Chondrocyte (in vitro differentiated cells): ENCODE measurements at regions not wholly inside any gene's neighbourhood (a gene's known extent, or its start where the extent isn't known, plus 50 kb on each side); places are given as distances from the start of the nearest gene placed in this dataset.
A peak's percentile ranks its signal among the peaks of the same experiment; 100 is the strongest.
"Not testable (repeated sequence)": the region's sequence is repeated elsewhere in the genome, so short reads cannot be mapped to it uniquely, and the experiment has no call there.

ENCODE experiments used
- DNase-seq: peaks from one replicate; pipeline ENCODE4 v3.0.0; 2021; ENCODE audit warnings: mixed read lengths, low spot score
- H3K27ac Mint-ChIP-seq: one replicate; pipeline ENCODE4 v1.8.0; 2021; ENCODE audit warnings: mild to moderate bottlenecking, moderate library complexity, mixed read lengths; ENCODE audit not compliant: unreplicated experiment
- H3K27me3 Mint-ChIP-seq: 2 replicates; pipeline ENCODE4 v1.8.0; 2021; ENCODE audit warnings: low read depth, mixed read lengths
- H3K36me3 Mint-ChIP-seq: 2 replicates; pipeline ENCODE4 v1.8.0; 2021; ENCODE audit warnings: low read depth, mixed read lengths
- H3K4me1 Mint-ChIP-seq: 2 replicates; pipeline ENCODE4 v1.8.0; 2021; ENCODE audit warnings: low read depth, mild to moderate bottlenecking, mixed read lengths
- H3K4me3 Mint-ChIP-seq: one replicate; pipeline ENCODE4 v1.8.0; 2021; ENCODE audit warnings: mild to moderate bottlenecking, moderate library complexity, mixed read lengths; ENCODE audit not compliant: unreplicated experiment
- H3K9me3 Mint-ChIP-seq: 2 replicates; pipeline ENCODE4 v1.8.0; 2021; ENCODE audit warnings: low read depth, mixed read lengths
- TF ChIP-seq, protein P1 (sequence below): fragments of 200-600 bp; sonication (generic); IDR thresholded peaks from 2 replicates; pipeline ENCODE4 v1.5.0; 2021; ENCODE audit warnings: antibody characterized with exemption, mild to moderate bottlenecking, moderate library complexity

DNA sequence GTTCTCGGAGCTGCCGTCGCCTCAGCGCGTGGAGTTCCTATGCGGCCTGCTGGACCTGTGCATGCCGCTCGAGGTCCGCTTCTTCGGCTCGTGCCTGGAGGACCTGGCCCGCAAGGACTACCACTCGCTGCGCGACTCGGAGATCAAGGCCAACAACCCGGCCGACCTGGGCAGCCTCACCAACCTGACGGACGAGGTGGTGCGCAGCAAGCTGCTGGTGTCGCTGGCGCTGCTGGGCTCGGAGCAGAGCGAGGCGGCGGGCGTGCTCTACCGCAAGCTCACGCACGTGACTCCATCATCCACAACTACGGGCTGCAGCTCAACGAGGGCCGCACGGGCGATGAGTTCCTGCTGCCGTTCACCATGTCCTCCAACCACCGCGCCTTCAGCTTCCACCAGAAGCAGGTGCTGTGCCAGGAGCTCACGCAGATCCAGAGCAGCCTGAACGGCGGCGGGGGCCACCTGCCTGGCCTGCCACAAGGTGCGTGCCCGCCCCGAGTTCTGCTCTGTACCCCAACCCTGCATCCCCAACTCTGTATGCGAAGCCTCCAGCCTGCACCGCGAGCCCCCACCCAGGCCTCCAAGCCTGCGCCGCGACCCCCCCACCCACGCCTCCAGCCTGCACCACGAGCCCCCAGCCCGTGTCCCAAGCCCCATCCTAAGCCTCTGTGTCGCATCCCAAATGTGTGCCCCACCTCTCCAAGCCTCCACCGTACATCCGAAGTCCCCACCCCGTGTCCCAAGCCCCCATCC, 178.2 kb downstream of the OR4M2 start:
- H3K4me1 Mint-ChIP-seq: no peaks in the 10 kb centered on the region
- H3K27ac Mint-ChIP-seq: no peak overlapping the region
- no peaks in the 10 kb centered on the region for H3K36me3 Mint-ChIP-seq
- DNase-seq: peak; percentile 99
- H3K9me3 Mint-ChIP-seq: peaks cover 26% of the 10 kb centered on the region
- TF ChIP-seq, protein P1, sequence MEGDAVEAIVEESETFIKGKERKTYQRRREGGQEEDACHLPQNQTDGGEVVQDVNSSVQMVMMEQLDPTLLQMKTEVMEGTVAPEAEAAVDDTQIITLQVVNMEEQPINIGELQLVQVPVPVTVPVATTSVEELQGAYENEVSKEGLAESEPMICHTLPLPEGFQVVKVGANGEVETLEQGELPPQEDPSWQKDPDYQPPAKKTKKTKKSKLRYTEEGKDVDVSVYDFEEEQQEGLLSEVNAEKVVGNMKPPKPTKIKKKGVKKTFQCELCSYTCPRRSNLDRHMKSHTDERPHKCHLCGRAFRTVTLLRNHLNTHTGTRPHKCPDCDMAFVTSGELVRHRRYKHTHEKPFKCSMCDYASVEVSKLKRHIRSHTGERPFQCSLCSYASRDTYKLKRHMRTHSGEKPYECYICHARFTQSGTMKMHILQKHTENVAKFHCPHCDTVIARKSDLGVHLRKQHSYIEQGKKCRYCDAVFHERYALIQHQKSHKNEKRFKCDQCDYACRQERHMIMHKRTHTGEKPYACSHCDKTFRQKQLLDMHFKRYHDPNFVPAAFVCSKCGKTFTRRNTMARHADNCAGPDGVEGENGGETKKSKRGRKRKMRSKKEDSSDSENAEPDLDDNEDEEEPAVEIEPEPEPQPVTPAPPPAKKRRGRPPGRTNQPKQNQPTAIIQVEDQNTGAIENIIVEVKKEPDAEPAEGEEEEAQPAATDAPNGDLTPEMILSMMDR: no peak
- H3K27me3 Mint-ChIP-seq: no peaks in the 10 kb centered on the region
- no peak overlapping the region for H3K4me3 Mint-ChIP-seq

DNA sequence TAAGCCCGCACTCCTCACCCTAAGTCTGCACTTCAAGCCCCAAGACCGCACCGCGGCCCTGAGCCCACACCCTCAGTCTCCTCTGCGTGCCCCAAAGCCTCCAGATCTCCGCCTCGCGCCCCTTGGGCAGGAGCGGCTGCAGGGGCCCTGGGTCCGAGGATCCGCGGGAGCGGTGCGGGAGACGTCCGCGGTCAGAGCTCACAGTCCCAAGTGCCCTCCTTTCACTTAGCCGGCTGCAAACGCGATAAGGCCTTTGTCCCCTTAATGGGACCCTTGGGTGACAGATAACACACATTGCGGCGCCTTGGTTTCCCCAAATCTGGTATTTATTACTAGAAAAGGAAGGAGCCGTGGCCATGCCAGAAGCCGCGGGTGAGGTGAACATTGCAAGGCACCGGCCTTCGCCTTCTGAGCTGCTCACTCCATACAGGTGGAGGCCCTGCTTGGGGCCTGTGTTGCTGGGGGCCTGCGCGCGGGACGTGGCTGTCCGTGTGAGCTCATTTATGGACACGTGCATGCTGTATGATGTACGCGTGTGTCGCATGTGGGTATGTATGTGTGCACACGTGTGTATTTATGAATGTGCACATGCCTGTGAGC, 178.9 kb downstream of the OR4M2 start:
- H3K27me3 Mint-ChIP-seq, H3K4me1 Mint-ChIP-seq, DNase-seq, H3K4me3 Mint-ChIP-seq, H3K36me3 Mint-ChIP-seq, H3K27ac Mint-ChIP-seq: not testable (repeated sequence)
- peaks cover 20% of the 10 kb centered on the region for H3K9me3 Mint-ChIP-seq

DNA sequence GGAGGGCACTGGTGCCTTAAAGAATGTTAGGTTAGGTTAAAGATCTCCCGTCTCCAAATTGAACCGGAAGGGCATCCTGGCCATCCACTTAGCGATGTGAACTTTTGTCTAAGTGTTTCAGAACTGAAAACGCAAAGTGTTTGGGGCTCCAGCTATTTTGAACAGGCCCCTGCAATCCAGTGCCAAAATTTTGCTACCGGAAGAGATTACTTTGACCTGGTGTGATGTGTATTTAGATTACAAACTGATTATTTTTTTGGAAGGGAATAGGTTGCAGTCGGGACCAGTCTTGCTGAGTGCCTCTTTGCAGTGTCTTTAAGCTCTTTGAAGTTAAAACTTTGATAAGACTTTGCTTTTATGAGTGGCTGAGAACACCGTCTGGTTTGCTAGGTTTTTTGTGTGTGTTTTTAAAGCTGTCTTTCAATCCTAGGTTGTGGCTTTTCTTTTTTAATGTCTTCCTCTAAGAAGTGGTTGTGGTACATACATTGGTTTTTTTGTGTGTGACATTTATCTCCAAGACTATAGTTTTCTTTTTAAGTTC, 179.6 kb downstream of the OR4M2 start:
- TF ChIP-seq, protein P1: no peak
- no peak overlapping the region for H3K27ac Mint-ChIP-seq
- no peaks in the 10 kb centered on the region for H3K27me3 Mint-ChIP-seq
- H3K36me3 Mint-ChIP-seq: no peaks in the 10 kb centered on the region
- DNase-seq: no peak
- H3K9me3 Mint-ChIP-seq: peaks cover 18% of the 10 kb centered on the region
- no peak overlapping the region for H3K4me3 Mint-ChIP-seq
- H3K4me1 Mint-ChIP-seq: no peaks in the 10 kb centered on the region

DNA sequence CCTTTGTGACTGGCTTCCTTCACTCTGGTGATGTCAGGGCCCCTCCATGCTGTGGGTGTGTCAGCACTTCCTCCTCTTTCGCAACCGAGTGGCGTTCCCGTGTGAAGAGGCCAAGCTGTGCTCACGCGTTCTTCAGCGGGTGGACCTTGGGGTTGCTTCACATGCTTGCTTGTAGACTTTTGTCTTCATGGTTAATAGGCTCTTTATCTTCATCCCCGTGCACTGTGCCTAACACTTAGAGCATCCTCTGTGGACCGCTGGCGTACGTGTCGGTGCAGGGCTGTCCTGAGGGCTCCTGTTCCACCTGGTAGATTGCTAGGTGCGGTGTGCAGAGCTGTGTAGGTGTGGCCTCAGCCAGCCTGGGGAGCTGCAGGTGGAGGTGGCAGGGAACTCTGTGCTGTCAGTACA, 182.3 kb downstream of the OR4M2 start:
- TF ChIP-seq, protein P1: no peak
- no peaks in the 10 kb centered on the region for H3K27me3 Mint-ChIP-seq
- no peaks in the 10 kb centered on the region for H3K4me1 Mint-ChIP-seq
- DNase-seq: no peak
- peaks cover 7% of the 10 kb centered on the region for H3K9me3 Mint-ChIP-seq
- H3K27ac Mint-ChIP-seq: no peak overlapping the region
- H3K36me3 Mint-ChIP-seq: no peaks in the 10 kb centered on the region
- H3K4me3 Mint-ChIP-seq: no peak overlapping the region

DNA sequence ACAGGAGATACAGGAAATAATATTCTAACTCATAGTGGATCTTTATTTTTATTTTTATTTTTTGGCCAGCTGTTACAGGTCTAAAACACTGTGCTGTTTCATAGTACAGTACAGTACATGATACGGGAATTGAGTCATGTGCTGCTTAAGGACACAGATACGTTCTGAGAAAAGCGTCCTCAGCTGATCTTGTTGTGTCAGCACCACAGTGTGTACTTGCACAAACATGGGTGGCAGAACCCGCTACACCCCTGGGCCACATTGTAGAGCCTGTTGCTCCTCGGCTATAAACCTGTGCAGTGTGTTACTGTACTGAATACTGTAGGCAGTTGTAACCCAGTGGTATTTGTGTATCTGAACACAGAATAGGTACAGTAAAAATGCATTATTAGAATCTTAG, 183.4 kb downstream of the OR4M2 start:
- H3K4me1 Mint-ChIP-seq: no peaks in the 10 kb centered on the region
- TF ChIP-seq, protein P1: no peak
- no peak overlapping the region for H3K4me3 Mint-ChIP-seq
- no peaks in the 10 kb centered on the region for H3K36me3 Mint-ChIP-seq
- peaks cover 7% of the 10 kb centered on the region for H3K9me3 Mint-ChIP-seq
- H3K27me3 Mint-ChIP-seq: no peaks in the 10 kb centered on the region
- no peak overlapping the region for H3K27ac Mint-ChIP-seq
- DNase-seq: no peak

DNA sequence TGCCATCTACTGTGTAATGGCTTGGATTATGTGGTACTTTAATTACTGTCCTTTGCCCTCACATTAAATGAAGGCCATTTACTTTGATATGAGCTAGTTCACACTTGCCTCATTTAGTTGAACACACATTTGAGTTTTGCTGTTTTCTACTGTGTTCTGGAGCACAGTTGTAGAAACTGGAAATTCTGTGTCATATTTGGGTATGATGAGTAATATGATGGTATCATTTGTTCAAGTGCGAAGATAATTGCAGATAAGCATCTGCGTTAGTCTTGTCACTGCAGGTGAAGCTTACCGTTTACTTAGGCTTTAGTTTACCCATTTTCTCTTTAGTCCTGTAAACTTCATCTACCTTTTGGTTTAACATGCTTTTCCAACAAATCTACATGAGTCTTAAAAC, 183.9 kb downstream of the OR4M2 start:
- H3K4me3 Mint-ChIP-seq, H3K36me3 Mint-ChIP-seq, DNase-seq, H3K27ac Mint-ChIP-seq, H3K9me3 Mint-ChIP-seq, H3K27me3 Mint-ChIP-seq, H3K4me1 Mint-ChIP-seq: not testable (repeated sequence)
